Thyroid gland (tissue), 4 donors: ENCODE measurements at regions not wholly inside any gene's neighbourhood (a gene's known extent, or its start where the extent isn't known, plus 50 kb on each side); places are given as distances from the start of the nearest gene placed in this dataset.

ENCODE experiments used
- DNase-seq, 2 donors: peaks; one replicate each; pipeline ENCODE4 v3.0.0-alpha.2; 2019
- H3K27ac ChIP-seq, 3 donors: fragments of 200-600 bp; sonication (generic); 1 replicate in 2 of 3; 2 replicates in 1 of 3; pipeline ENCODE4 v1.5.1; 2016 to 2019; ENCODE audit warnings: mild to moderate bottlenecking in 1 of 3, moderate library complexity in 1 of 3
- H3K27me3 ChIP-seq: fragments of 200-600 bp; sonication (generic); one replicate; pipeline ENCODE4 v1.5.1; 2019
- H3K36me3 ChIP-seq, 2 donors: fragments of 200-600 bp; sonication (generic); one replicate each; pipeline ENCODE4 v1.5.1; 2016 to 2019
- H3K4me1 ChIP-seq, 2 donors: fragments of 200-600 bp; sonication (generic); one replicate each; pipeline ENCODE4 v1.5.1; 2017 to 2019
- H3K4me3 ChIP-seq, 3 donors: fragments of 200-600 bp; sonication (generic); replicated peaks in 1 of 3; 1 replicate in 2 of 3; 2 replicates in 1 of 3; pipeline ENCODE4 v1.5.1; 2016; ENCODE audit warnings: mild to moderate bottlenecking in 1 of 3
- H3K9me3 ChIP-seq: fragments of 200-600 bp; sonication (generic); one replicate; pipeline ENCODE4 v1.5.1; 2017
- CTCF ChIP-seq, 6 experiments: fragments of 200-600 bp in 3 of 6; fragments of 450-650 bp in 3 of 6; sonication (generic) in 3 of 6; IDR thresholded peaks; one replicate each; pipeline ENCODE4 v1.5.1; 2016 to 2019; ENCODE audit warnings: antibody characterized with exemption in 6 of 6, mild to moderate bottlenecking in 2 of 6, inconsistent platforms in 1 of 6, moderate library complexity in 1 of 6
- POLR2A ChIP-seq, 2 donors: fragments of 450-650 bp; IDR thresholded peaks; one replicate each; pipeline ENCODE4 v1.6.1; 2017; ENCODE audit warnings: antibody characterized with exemption in 2 of 2, mild to moderate bottlenecking in 2 of 2, moderate library complexity in 1 of 2
- WGBS, 2 donors: methylation state at CpG; one replicate each; pipeline ENCODE4 v1.1.5; 2017; 5-methylcytosine and 5-hydroxymethylcytosine counted together
- intact Hi-C: fragments of 100-400 bp; cut with DNase I; formaldehyde crosslinking; loops from one replicate; pipeline ENCODE4 v1.15.1; 2023

GRCh38 chr18:40355726-40356125 lies 1599.3 kb upstream of the PIK3C3 start:
- Histone ChIP-seq H3K27me3 (no peaks in the 10 kb centered on the region), H3K9me3 (no peaks in the 10 kb centered on the region), H3K36me3 (no peaks in the 10 kb centered on the region), H3K4me3 (no peak overlapping the region), H3K27ac (no peak overlapping the region), H3K4me1 (peaks cover 18 to 20% of the 10 kb centered on the region in 2 donors)
- TF ChIP-seq POLR2A (IDR thresholded peaks at IDR 0.05), result no peak
- intact Hi-C loops, result no loop called here
- WGBS, 2 donors, result 88 to 89% methylated on average over 1 of the region's 1 CpG
- DNase-seq, result no peak

DNA sequence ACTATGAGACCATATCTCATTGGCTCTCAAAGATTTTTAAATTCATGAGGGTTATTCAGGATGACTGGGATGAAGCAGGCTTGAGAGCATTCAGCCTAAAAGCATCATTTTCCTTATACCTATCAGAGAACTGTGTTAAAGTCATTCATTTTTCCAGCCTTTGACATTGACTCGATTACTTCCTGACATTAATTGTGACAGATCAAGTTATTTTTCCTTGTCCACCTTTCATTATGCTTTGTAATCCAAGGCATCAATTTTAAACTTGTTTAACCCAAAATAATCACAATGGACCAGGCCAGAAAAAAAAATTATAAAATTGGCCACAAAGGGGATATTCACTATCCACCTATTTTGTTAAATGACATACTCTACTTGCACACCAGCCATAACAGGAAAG lies 1606.8 kb upstream of the PIK3C3 start:
- Histone ChIP-seq H3K4me1 (peaks cover 0 to 9% of the 10 kb centered on the region in 2 donors), H3K9me3 (no peaks in the 10 kb centered on the region), H3K36me3 (no peaks in the 10 kb centered on the region), H3K4me3 (no peak overlapping the region), H3K27ac (peak overlapping the region in 1 of 3 donors; percentile 66), H3K27me3 (no peaks in the 10 kb centered on the region)
- TF ChIP-seq POLR2A (IDR thresholded peaks at IDR 0.05) (no peak), CTCF (IDR thresholded peaks at IDR 0.05) (no peak)
- intact Hi-C loops, result no loop called here
- DNase-seq, result no peak
- WGBS, 2 donors, result 83 to 87% methylated on average over 1 of the region's 1 CpG

DNA sequence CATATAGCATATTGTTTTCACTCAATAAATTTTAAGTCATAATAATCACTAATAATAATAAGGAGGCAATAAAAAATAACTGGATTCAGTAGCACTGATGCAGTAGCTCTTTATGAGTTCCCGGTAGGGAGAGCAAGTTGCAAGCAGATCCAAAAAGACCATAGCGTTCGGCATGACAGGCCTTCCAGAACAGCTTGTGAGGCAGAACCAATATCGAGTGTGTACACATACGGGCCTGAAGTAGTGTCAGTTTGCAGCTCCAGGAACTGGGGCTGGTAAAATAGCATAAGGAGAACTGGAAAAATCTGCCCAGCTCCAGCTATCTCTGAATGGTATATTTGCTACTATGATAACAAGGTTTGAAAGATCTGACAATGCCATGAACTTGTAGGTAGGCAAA lies 1607.8 kb upstream of the PIK3C3 start:
- 42 to 43% methylated on average over 5 of the region's 5 CpGs for whole genome bisulfite sequencing, 2 donors
- H3K27me3 ChIP-seq, result no peaks in the 10 kb centered on the region

DNA sequence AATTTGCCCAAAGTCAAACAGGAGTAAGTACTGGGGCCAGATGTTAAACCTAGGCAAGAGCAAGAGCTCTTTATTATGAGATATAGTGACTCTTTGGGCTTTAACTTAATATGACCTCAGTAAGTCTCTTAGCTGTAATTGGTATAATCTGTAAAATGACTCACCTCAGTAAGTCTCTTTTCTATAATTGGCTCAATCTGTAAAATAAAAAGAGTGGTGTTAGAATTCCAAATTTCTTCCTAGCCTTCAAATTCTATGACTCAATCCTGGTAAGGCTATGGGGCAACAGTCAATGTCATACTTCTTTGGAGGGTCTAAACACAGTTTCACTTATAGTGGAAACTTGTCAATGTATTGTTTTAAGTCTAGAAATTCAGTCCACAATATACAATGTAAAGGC lies 1608.9 kb upstream of the PIK3C3 start:
- H3K4me1 ChIP-seq, result peaks cover 0 to 9% of the 10 kb centered on the region in 2 donors
- no peak for TF ChIP-seq POLR2A (IDR thresholded peaks at IDR 0.05)
- no peak for TF ChIP-seq CTCF (IDR thresholded peaks at IDR 0.05)
- H3K27me3 ChIP-seq, result no peaks in the 10 kb centered on the region
- H3K9me3 ChIP-seq, result no peaks in the 10 kb centered on the region
- intact Hi-C loops, result no loop called here
- no peaks in the 10 kb centered on the region for H3K36me3 ChIP-seq
- no peak overlapping the region for H3K4me3 ChIP-seq
- no peak for DNase-seq
- H3K27ac ChIP-seq, result no peak overlapping the region

More for the DNA sequence above, 1607.8 kb upstream of the PIK3C3 start:
- H3K4me3 ChIP-seq, result no peak overlapping the region
- no peaks in the 10 kb centered on the region for H3K9me3 ChIP-seq
- DNase-seq, result peak; percentile 70 to 79
- peak overlapping the region in 2 of 3 donors; percentile 43 to 66 for H3K27ac ChIP-seq
- no peaks in the 10 kb centered on the region for H3K36me3 ChIP-seq
- TF ChIP-seq CTCF (IDR thresholded peaks at IDR 0.05) (peak in 1 of 6 experiments; percentile 32), POLR2A (IDR thresholded peaks at IDR 0.05) (no peak)
- peaks cover 0 to 9% of the 10 kb centered on the region in 2 donors for H3K4me1 ChIP-seq
- intact Hi-C loops, result no loop called here

DNA sequence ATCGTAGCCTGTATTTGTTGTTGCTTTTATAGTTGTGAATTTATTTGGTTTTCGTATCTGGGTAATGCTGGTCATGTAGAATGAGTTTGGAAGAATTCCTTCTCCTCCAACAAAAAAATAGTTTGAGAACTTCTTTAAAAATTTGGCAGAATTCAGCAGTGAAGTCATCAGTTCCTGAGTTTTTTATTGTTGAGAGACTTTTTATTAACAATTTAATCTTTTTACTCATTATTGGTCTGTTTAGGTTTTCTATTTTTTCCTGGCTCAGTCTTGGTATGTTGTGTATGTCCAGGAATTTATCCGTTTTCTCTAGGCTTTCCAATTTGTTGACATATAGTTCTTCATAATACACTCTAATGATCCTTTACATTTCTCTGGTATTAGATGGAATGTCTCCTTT lies 1613.3 kb upstream of the PIK3C3 start:
- 84 to 88% methylated on average over 3 of the region's 3 CpGs for WGBS, 2 donors
- no peaks in the 10 kb centered on the region for H3K36me3 ChIP-seq
- no peaks in the 10 kb centered on the region for H3K9me3 ChIP-seq
- no peak for DNase-seq
- no peaks in the 10 kb centered on the region for H3K27me3 ChIP-seq
- TF ChIP-seq POLR2A (IDR thresholded peaks at IDR 0.05) (no peak), CTCF (IDR thresholded peaks at IDR 0.05) (no peak)
- no peak overlapping the region for H3K4me3 ChIP-seq
- H3K4me1 ChIP-seq, result peaks cover 0 to 1% of the 10 kb centered on the region in 2 donors
- intact Hi-C loops, result no loop called here
- H3K27ac ChIP-seq, result no peak overlapping the region

- Histone ChIP-seq H3K4me1 (no peaks in the 10 kb centered on the region), H3K27me3 (no peaks in the 10 kb centered on the region), H3K4me3 (no peak overlapping the region), H3K27ac (no peak overlapping the region), H3K36me3 (no peaks in the 10 kb centered on the region), H3K9me3 (no peaks in the 10 kb centered on the region)
- intact Hi-C loops, result no loop called here
- no peak for DNase-seq
- no peak for TF ChIP-seq POLR2A (IDR thresholded peaks at IDR 0.05)
- WGBS, 2 donors, result 92 to 100% methylated on average over 1 of the region's 1 CpG
Measured at GRCh38 chr18:40338284-40338683, 1616.8 kb upstream of the PIK3C3 start.
